Prostate gland (tissue), 2 donors: ENCODE measurements at regions not wholly inside any gene's neighbourhood (a gene's known extent, or its start where the extent isn't known, plus 50 kb on each side); places are given as distances from the start of the nearest gene placed in this dataset.

Source experiments
- CTCF ChIP-seq, 4 experiments: fragments of 200-600 bp in 2 of 4; fragments of 450-650 bp in 2 of 4; sonication (generic) in 2 of 4; IDR thresholded peaks; 1 replicate in 3 of 4; 2 replicates in 1 of 4; pipeline ENCODE4 v1.5.1; 2016 to 2019; ENCODE audit warnings: antibody characterized with exemption in 4 of 4, mild to moderate bottlenecking in 2 of 4, moderate library complexity in 2 of 4
- POLR2A ChIP-seq: fragments of 450-650 bp; IDR thresholded peaks from one replicate; pipeline ENCODE4 v1.6.1; 2016; ENCODE audit warnings: antibody characterized with exemption, mild to moderate bottlenecking

DNA sequence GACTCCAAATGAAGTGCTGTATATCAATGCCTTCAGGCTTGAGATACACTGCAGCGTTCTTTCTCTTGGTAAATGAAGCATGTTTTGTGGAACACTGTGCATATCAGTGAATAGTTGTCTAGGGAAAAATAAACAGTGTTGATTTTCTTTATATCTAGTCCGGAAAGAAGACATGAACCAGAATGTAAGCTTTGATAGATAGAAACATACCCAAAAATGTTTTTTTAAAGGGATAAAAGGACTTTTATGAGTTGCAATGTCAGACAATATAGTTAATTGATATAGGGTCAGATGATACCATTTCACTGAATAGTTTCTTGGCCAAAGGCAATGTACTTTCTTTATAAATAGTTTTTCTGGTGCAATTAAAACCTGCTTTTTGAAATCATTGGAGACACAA is 1037.8 kb downstream of the OTOL1 start:
- TF ChIP-seq CTCF (IDR thresholded peaks at IDR 0.05) (no peak), POLR2A (no peak)
